CD14-positive monocyte (primary cell): ENCODE measurements at regions not wholly inside any gene's neighbourhood (a gene's known extent, or its start where the extent isn't known, plus 50 kb on each side); places are given as distances from the start of the nearest gene placed in this dataset.

Source experiments
- DNase-seq, 3 donors: peaks; one replicate each; pipeline ENCODE4 v3.0.0-alpha.2; 2011 to 2022
- H2AFZ ChIP-seq: 2 replicates; pipeline ENCODE4 v1.6.0; 2012; ENCODE audit warnings: mild to moderate bottlenecking, low read depth, low read length, inconsistent platforms; ENCODE audit not compliant: insufficient read depth, poor library complexity, severe bottlenecking
- H3K27ac ChIP-seq, 2 donors: 1 replicate in 1 of 2; 2 replicates in 1 of 2; pipeline ENCODE4 v1.5.1; 2012 to 2013; ENCODE audit warnings: low read length in 2 of 2, control low read depth in 1 of 2, inconsistent platforms in 1 of 2, low read depth in 1 of 2, mild to moderate bottlenecking in 1 of 2
- H3K27me3 ChIP-seq, 2 donors: one replicate each; pipeline versions ENCODE4 v1.6.0 to v1.6.1; 2011 to 2013; ENCODE audit warnings: low read length in 2 of 2; ENCODE audit not compliant: control insufficient read depth in 2 of 2, insufficient read depth in 2 of 2
- H3K36me3 ChIP-seq, 2 donors: replicated peaks in 1 of 2; 1 replicate in 1 of 2; 2 replicates in 1 of 2; pipeline versions ENCODE4 v1.5.1 to v1.6.1; 2012 to 2013; ENCODE audit warnings: low read length in 2 of 2, control low read depth in 1 of 2, inconsistent platforms in 1 of 2, mild to moderate bottlenecking in 1 of 2; ENCODE audit not compliant: insufficient read depth in 2 of 2, control insufficient read depth in 1 of 2
- H3K4me1 ChIP-seq, 2 donors: 1 replicate in 1 of 2; 2 replicates in 1 of 2; pipeline versions ENCODE4 v1.5.1 to v1.6.1; 2012 to 2013; ENCODE audit warnings: low read length in 2 of 2, control low read depth in 1 of 2, inconsistent platforms in 1 of 2, mild to moderate bottlenecking in 1 of 2, moderate library complexity in 1 of 2; ENCODE audit not compliant: insufficient read depth in 2 of 2, control insufficient read depth in 1 of 2
- H3K4me2 ChIP-seq: replicated peaks from 2 replicates; pipeline ENCODE3; 2012; ENCODE audit warnings: low read length, moderate library complexity, mild to moderate bottlenecking; ENCODE audit not compliant: poor library complexity, severe bottlenecking; ENCODE audit errors: extremely low read depth
- H3K4me3 ChIP-seq, 3 experiments: fragments of 200-600 bp in 1 of 3; sonication (generic) in 1 of 3; replicated peaks in 1 of 3; 1 replicate in 2 of 3; 2 replicates in 1 of 3; pipeline ENCODE4 v1.5.1; 2011 to 2013; ENCODE audit warnings: low read length in 3 of 3, mild to moderate bottlenecking in 3 of 3, control low read depth in 2 of 3, low read depth in 2 of 3, inconsistent platforms in 1 of 3, moderate library complexity in 1 of 3
- H3K79me2 ChIP-seq: 2 replicates; pipeline ENCODE4 v1.6.0; 2012; ENCODE audit warnings: mild to moderate bottlenecking, control low read depth, inconsistent platforms, low read length, moderate library complexity; ENCODE audit not compliant: insufficient read depth
- H3K9ac ChIP-seq: 2 replicates; pipeline ENCODE4 v1.6.0; 2017; ENCODE audit warnings: low read length, mild to moderate bottlenecking; ENCODE audit not compliant: insufficient read depth, poor library complexity, severe bottlenecking
- H3K9me3 ChIP-seq, 2 donors: replicated peaks in 1 of 2; 1 replicate in 1 of 2; 2 replicates in 1 of 2; pipeline versions ENCODE4 v1.5.1 to v1.6.1; 2012 to 2013; ENCODE audit warnings: low read length in 2 of 2, control low read depth in 1 of 2; ENCODE audit not compliant: control insufficient read depth in 1 of 2, insufficient read depth in 1 of 2
- H4K20me1 ChIP-seq: 2 replicates; pipeline ENCODE4 v1.6.0; 2012; ENCODE audit warnings: mild to moderate bottlenecking, low read length, control low read depth, moderate library complexity; ENCODE audit not compliant: insufficient read depth
- H3K27ac Mint-ChIP-seq, 7 donors: one replicate each; pipeline ENCODE4 v1.8.0; 2020; ENCODE audit warnings: mild to moderate bottlenecking in 7 of 7, mixed read lengths in 7 of 7, moderate library complexity in 6 of 7, inconsistent platforms in 2 of 7
- H3K27me3 Mint-ChIP-seq, 3 donors: one replicate each; pipeline ENCODE4 v1.8.0; 2021 to 2022; ENCODE audit warnings: low read depth in 3 of 3, mild to moderate bottlenecking in 3 of 3, mixed read lengths in 3 of 3, moderate library complexity in 3 of 3, inconsistent platforms in 1 of 3
- H3K36me3 Mint-ChIP-seq, 2 donors: one replicate each; pipeline ENCODE4 v1.8.0; 2020; ENCODE audit warnings: mixed read lengths in 2 of 2, inconsistent platforms in 1 of 2, mild to moderate bottlenecking in 1 of 2
- H3K4me1 Mint-ChIP-seq: one replicate; pipeline ENCODE4 v1.8.0; 2020; ENCODE audit warnings: mild to moderate bottlenecking, mixed read lengths
- H3K4me3 Mint-ChIP-seq, 2 donors: one replicate each; pipeline ENCODE4 v1.8.0; 2020; ENCODE audit warnings: mild to moderate bottlenecking in 2 of 2, mixed read lengths in 2 of 2, moderate library complexity in 1 of 2
- H3K9me3 Mint-ChIP-seq, 7 donors: one replicate each; pipeline ENCODE4 v1.8.0; 2020 to 2022; ENCODE audit warnings: mixed read lengths in 7 of 7, mild to moderate bottlenecking in 6 of 7, moderate library complexity in 6 of 7, inconsistent platforms in 2 of 7
- WGBS: methylation state at CpG from one replicate; pipeline ENCODE4 v1.1.5; 2013; ENCODE audit warnings: missing lambda C conversion rate; ENCODE audit not compliant: insufficient coverage; 5-methylcytosine and 5-hydroxymethylcytosine counted together
- intact Hi-C, 2 donors: fragments of 100-400 bp; cut with micrococcal nuclease; formaldehyde crosslinking; loops; one replicate each; pipeline versions ENCODE4 v1.15.0 to v1.15.1; 2023
- TF ChIP-seq, protein P1 (sequence below): fragments of 200-600 bp; IDR thresholded peaks from one replicate; pipeline ENCODE4 v1.8.0; 2022; ENCODE audit warnings: antibody characterized with exemption, mild to moderate bottlenecking

DNA sequence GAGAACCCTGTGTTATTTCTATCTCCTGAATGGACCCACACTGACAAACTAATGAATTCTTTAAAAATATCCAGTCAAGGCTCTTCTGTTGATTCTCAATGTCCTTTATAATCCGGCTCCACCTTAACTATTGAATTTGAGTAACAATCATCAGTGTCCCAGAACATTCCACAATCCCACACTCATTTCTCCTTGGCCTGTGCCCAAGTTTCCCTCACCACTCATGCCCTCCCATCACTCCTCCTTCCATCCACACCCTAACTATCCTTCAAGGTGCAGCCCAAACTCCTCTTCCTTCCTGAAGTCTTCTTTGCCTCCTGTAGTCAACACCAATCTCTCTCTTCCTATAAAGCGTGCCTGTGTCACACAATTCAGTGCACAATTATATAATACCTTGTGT, 106.1 kb downstream of the NUDT12 start:
- no peak for DNase-seq
- Mint-ChIP-seq H3K9me3 (peaks cover 0 to 3% (median 0%) of the 10 kb centered on the region in 7 donors), H3K4me3 (no peak overlapping the region), H3K27me3 (no peaks in the 10 kb centered on the region), H3K36me3 (no peaks in the 10 kb centered on the region), H3K27ac (no peak overlapping the region), H3K4me1 (peaks cover 13% of the 10 kb centered on the region)
- Histone ChIP-seq H3K9ac (no peak overlapping the region), H3K4me2 (no peak overlapping the region), H3K9me3 (no peaks in the 10 kb centered on the region), H3K36me3 (no peaks in the 10 kb centered on the region), H3K4me3 (no peak overlapping the region), H3K79me2 (no peaks in the 10 kb centered on the region), H3K27me3 (no peaks in the 10 kb centered on the region), H3K4me1 (peaks cover 5 to 6% of the 10 kb centered on the region in 2 donors), H4K20me1 (no peaks in the 10 kb centered on the region), H3K27ac (no peak overlapping the region), H2AFZ (no peak overlapping the region)
- 100% methylated on average over 1 of the region's 2 CpGs for whole genome bisulfite sequencing
- TF ChIP-seq, protein P1, sequence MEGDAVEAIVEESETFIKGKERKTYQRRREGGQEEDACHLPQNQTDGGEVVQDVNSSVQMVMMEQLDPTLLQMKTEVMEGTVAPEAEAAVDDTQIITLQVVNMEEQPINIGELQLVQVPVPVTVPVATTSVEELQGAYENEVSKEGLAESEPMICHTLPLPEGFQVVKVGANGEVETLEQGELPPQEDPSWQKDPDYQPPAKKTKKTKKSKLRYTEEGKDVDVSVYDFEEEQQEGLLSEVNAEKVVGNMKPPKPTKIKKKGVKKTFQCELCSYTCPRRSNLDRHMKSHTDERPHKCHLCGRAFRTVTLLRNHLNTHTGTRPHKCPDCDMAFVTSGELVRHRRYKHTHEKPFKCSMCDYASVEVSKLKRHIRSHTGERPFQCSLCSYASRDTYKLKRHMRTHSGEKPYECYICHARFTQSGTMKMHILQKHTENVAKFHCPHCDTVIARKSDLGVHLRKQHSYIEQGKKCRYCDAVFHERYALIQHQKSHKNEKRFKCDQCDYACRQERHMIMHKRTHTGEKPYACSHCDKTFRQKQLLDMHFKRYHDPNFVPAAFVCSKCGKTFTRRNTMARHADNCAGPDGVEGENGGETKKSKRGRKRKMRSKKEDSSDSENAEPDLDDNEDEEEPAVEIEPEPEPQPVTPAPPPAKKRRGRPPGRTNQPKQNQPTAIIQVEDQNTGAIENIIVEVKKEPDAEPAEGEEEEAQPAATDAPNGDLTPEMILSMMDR, result no peak
- intact Hi-C loops, result no loop called here

GRCh38 chr5:103455796-103456195, 106.8 kb downstream of the NUDT12 start:
- H3K27me3 ChIP-seq, result no peaks in the 10 kb centered on the region
- H3K9me3 Mint-ChIP-seq, result peaks cover 0 to 3% (median 0%) of the 10 kb centered on the region in 7 donors
- no CpG with 5 or more reads among the region's 2 CpGs for WGBS

More at GRCh38 chr5:103455796-103456195, 106.8 kb downstream of the NUDT12 start:
- H3K4me3 ChIP-seq, result no peak overlapping the region
- H3K4me1 Mint-ChIP-seq, result peaks cover 9% of the 10 kb centered on the region
- no peaks in the 10 kb centered on the region for H3K27me3 Mint-ChIP-seq
- no peak overlapping the region for H3K4me2 ChIP-seq
- no peaks in the 10 kb centered on the region for H3K9me3 ChIP-seq
- H3K4me1 ChIP-seq, result peaks cover 0 to 3% of the 10 kb centered on the region in 2 donors
- H2AFZ ChIP-seq, result no peak overlapping the region
- H3K9ac ChIP-seq, result no peak overlapping the region
- H3K79me2 ChIP-seq, result no peaks in the 10 kb centered on the region
- no peak overlapping the region for H3K4me3 Mint-ChIP-seq
- no peak for DNase-seq
- no peak overlapping the region for H3K27ac Mint-ChIP-seq
- no peaks in the 10 kb centered on the region for H3K36me3 Mint-ChIP-seq
- no peaks in the 10 kb centered on the region for H3K36me3 ChIP-seq
- TF ChIP-seq, protein P1, result no peak
- no peaks in the 10 kb centered on the region for H4K20me1 ChIP-seq
- intact Hi-C loops, result no loop called here
- H3K27ac ChIP-seq, result no peak overlapping the region
